ENCODE measurements at regions not wholly inside any gene's neighbourhood (a gene's known extent, or its start where the extent isn't known, plus 50 kb on each side); places are given as distances from the start of the nearest gene placed in this dataset.

DNA sequence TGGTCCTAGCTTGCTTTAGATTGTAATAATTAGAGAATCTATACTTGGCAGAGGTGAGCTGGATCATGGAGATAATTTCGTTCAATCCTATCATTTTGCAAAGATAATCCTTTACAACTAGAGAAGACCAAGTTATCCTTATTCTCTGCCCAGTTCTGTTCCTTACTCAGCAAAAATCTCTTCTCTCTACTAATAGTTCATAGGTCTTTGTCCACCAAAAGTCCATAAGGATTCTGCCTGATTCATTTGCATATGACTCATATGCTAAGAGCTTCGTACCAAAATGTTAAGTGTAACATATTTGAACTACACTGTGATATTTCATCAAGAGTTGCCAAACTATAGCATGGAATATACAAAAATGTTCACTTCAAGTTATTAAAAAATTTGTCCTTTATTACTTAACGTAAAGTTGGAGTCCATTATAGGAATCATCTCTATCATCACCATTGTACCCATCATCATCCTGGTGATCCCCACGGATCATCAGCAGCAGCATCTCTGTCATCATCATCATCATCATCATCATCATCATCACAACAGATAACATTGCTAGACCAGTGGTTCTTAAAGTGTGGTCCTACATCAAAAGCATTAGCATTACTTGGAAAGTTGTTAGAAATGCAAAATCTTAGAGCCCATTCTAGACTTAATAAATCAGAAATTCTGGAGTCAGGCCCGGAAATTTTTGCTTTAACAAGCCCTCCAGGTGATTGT is 463.0 kb downstream of the DHX35 start:
- DNase-seq (ENCODE audit: low read depth in 2 of 2) = no peak

DNA sequence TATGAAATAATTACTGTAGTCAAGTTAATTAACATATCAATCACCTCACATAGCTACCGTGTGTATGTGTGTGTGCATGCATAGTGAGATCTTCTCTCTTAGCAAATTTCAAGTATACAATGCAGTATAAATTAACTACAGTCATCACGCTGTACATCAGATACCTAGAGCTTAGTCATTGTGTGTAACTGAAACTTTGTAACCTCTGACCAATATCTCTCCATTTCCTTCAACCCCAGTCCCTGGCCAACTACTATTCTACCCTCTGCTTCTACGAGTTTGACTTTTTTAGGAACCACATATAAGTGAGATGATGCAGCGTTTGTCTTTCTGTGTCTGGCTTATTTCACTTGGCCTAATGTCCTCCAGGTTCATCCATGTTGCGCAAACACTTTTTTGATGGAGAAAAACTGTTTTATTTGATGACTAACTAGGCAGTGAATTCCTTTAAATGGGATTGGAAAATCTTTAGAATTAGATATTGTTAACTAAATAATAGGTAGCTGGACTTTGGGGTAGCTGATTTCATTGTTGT is 459.5 kb downstream of the DHX35 start:
- DNase-seq (ENCODE audit: low read depth in 2 of 2) = no peak

DNA sequence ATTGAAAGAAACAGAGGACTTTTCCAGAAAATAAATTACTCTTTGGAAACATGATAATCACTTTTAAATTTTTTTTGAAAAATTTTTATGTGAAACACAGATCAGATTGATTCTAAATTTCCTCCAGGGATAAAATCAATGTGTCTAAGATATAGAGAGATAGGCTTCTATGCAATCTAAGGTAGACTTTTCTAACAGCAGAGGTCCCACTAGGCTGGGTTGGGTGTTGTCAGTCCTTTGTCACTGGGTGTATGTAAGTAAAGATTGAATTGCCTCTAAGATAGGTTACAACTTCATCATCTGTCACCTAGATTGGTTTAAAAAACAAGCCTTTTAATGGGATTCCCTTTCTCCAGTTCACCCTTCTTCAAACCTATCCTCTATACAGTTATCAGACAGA is 449.9 kb downstream of the DHX35 start:
- no peak for DNase-seq (ENCODE audit: low read depth in 2 of 2)

DNA sequence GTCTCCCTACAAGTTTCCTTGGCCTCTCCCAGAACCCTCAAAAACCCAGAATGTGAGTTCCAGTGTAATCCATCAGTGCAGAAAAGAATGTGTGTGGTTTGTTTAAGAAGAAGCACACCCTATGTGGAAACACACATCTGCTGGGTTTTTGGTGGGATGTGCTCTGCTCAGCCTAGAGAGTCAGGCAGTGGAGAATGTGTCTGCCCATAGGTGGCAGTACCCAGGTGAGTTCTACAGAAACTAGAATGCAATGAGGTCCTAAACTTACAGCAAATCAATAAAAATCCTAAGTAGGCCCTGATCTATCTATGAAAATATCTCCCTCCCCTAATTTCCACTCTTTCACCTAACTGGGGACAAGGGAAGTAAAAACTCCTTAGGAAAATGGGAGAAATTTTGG is 437.3 kb downstream of the DHX35 start:
- DNase-seq (ENCODE audit: low read depth in 2 of 2) = no peak

DNA sequence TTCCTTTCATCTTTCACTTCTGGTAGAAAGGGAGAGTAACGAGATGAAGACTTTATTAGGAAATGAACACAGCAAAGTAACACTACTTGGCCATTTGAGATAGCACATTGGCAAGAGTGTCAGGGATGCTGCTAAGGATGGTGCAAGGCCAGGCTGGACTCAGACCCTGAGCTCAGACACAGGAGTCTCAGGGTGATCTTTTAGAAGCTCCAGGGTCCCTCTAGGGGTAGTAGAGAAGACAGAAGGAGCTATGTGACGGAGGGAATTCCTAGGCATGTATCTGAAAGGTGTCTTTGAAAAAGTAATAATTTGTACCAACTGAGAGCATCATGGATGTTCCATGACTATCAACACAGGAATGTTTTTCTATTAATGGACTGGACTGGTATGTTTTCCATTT is 436.5 kb downstream of the DHX35 start:
- DNase-seq (ENCODE audit: low read depth in 2 of 2) = no peak

DNA sequence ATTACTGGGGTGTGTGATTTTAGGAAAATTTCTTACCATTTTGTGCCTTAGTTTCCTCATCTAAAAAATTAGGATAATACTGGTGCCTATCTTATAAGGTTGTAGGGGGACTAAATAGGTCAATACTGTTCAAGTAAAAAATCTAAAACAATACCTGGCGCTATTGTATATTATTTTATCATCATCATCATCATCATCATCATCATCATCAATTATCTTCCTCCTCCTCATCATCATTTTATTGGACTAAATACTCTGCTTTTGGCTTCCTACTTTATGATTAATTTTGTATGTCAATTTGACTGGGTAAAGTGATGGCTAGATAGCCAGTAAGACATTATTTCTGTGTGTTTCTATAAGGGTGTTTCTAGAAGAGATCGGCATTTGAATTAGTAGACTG is 435.5 kb downstream of the DHX35 start:
- no peak for DNase-seq (ENCODE audit: low read depth in 2 of 2)

DNA sequence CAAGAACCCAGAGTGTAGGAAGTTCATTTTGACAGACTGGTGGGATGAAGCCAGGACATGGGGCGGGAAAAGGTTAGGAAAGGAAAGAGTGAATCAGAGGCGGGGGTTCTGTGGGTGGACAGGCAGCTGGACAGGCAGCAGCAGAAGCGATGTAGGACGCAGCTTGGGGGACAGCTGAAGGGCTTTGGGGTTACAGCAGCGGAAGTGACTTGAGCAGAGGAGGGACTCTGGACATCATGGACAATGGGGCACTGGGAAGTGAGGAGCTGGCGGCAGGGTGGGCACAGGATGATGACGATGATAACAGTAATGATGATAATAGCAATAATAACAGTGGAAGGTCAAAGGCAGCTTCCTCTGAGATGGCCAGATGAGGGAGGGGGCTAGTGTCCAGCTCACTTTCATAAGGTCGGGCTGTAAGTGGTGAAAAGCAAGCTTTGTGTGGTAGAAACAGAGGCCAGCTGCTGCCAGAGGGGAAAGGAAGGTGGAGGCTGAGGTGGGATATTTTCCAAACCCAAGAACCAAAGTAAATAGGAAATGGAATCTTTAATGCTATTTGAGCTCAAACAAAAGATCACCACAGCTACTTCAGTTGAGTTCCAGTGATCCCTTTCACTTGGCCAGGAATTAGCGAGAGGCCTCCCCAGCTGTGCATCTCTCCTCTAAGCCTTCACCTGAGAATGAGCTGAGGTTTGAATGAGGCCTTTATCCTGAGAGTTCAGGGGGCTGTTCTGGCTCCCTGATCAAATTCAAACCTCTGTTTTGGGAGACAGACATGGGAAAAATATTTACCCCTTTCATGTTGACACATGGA is 433.5 kb downstream of the DHX35 start:
- DNase-seq (ENCODE audit: low read depth in 2 of 2) = no peak

DNA sequence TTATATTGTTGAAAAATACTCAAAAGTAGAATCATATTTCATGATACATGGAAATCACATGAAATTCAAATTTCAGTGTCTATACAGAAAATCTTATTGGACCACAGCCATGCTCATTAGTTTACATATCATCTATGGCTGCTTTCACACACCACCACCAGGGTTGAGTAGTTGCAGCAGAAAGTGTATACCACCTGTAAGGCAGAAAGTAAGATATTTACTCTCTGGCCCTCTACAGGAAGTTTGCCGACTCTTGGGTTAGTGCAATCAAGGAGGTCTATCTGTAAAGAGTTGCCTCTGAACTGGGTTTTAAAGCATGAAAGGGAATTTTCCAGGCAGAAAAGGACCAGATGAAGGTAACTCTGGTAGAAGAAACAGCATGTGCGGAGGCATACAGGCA is 432.3 kb downstream of the DHX35 start:
- DNase-seq (ENCODE audit: low read depth in 2 of 2) = no peak

DNA sequence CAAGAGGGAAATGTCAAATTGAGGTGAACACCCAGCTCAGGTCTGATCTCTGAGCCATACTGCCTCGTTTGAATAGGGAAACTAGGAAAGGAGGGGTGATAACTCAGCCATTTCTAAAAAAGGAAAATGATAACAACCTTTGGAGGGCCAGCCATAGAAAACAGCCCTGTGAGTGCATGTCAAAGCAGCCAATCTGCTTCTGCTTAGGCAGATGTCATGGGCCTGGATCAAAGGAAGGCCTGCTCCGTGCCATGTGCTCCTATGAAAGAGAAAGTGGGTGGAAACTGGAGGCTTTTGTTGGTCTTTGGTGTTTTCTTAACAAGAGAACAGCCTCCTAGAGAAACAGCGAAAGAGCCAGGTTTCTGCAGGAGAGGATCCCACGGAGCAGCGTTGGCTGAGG is 428.0 kb downstream of the DHX35 start:
- DNase-seq (ENCODE audit: low read depth in 2 of 2) = no peak

DNA sequence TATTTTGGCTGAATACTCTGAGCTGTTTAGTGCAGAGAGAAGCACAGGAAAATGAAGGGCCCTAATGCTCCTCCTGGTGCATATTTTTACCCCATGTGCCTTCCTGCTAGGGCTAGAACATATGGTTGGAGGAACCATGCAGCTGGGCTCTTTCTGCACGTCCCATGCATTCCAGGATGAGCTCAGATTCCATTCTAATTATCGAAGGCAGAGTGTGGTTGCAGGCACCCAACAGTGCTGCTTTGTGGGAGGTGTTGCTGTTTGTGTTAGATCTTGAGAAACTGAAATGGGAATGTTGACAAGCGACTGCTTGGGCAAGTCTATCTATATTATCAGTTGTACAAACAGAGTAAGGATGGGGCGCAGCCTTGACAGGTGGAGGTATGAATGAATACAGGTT is 419.5 kb downstream of the DHX35 start:
- no peak for DNase-seq (ENCODE audit: low read depth in 2 of 2)

DNA sequence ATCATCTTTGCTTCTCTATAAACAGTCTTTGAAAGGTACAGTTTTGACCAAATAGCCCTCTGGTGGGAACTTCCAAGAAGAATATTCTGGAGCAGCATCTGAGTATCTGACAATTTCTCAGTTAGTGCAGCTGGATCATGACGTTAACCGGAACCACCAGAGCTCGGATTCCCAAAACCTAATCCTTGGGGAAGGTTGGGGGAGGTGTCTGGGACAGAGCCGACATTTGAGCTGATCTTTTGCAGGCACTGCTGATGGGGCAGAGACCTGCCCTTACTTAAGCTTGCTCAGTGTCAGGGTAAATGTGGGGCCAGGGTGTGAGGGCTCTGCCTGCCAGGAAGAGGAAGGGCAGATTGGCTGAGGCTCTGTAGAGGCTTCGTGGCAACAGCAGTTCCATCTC is 416.6 kb downstream of the DHX35 start:
- no peak for DNase-seq (ENCODE audit: low read depth in 2 of 2)

DNA sequence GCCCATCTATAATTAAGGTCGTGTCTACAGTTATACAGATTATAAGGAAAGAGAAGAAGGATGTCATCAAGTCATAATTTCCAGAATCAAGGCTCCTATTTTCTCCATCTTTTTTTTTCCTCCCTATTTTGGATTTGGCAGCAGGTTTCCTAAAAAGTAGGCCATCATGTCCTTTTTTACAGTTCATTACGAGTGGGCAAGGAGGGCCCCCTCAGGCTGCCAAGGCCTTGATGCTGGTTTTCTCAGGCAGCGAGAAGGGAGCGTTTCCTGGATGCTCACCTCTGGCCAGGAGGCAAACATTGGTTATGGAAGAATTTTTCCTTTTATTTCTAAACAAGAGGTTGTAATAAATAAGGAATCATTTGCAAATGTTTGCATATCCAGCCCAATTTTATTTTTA is 414.6 kb downstream of the DHX35 start:
- no peak for DNase-seq (ENCODE audit: low read depth in 2 of 2)

DNA sequence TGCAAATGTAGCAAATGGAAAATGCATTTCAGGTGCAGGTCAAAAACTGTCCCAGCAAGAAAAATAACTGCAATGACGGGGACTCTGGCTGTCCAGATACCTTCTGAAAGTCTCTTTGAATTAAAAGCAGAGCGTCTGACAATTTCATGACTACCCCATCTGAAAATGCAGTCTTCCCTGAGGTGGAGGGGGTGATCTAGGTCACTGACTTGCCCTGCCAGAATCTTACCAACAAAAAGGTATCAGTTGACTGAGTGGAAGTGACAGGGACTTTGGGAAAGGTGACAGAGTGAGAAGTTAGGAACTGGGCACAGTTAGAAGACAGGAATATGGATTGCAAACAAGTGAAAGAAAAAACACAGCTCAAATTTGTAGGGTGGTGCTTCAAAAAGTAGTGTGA is 402.2 kb downstream of the DHX35 start:
- DNase-seq (ENCODE audit: low read depth in 2 of 2) = no peak

DNA sequence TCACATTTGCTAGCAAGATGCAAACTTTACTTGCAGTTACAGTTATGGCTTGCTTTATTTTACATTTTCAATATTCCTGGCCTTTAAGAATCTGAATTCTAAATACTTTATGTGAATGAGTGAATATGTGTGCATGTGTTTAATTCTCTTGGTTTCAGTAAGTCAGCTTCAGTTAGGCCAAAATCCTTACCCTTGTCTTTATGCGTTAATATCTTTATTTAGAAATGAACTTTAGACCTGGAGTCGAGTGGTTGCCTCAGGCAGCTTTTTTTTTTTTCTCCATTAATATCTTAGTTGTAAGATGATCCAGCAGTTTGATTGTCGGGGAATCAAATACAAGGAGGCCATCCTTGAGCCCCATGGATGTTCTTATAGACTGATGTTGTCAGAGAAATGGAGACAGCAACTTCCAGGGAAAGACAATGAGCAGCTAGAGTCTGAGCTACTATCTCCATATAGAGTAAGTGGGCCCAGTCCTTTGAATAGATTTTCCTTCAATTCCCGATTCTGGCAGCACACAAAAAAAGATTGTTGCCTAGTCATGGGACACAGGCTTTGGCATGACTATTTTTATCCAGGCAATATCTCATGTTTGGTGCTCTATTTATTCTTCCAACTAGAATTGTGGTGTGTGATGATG is 398.0 kb downstream of the DHX35 start:
- DNase-seq (ENCODE audit: low read depth in 2 of 2) = no peak

DNA sequence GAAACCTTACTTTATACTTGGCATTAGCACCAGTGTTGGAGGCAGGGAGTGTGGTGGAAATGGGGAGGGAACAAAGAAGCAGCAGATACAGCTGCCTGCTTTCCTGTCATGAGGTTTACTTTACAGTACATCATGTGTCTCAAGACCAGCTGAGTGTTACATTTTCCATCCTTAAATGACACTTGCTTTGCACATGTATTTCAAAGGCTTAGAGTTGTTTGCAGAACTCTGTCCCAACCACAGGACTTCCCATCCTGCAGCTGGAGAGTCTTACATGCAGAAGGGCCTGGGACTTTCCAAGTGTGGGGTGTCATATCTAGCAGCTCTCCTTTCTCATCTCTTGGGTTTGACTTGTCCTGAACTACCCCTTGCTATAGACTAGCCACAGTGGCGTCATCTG is 395.9 kb downstream of the DHX35 start:
- no peak for DNase-seq (ENCODE audit: low read depth in 2 of 2)

DNA sequence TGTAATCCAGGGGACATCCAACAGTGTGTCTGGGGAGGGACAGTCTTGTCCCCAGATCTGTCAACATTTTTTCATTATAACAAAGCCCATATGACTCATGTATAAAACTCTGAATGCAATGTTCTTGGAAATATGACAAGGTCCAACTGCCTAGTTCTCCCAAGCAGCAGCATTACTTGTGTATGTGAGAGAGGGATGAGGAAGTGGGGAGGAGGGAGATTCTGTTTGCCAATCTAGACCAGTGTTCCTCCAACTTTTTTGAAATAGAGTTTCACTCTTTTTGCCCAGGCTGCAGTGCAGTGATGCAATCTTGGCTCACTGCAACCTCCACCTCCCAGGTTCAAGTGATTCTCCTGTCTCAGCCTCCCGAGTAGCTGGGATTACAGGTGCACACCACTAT is 394.8 kb downstream of the DHX35 start:
- no peak for DNase-seq (ENCODE audit: low read depth in 2 of 2)

DNA sequence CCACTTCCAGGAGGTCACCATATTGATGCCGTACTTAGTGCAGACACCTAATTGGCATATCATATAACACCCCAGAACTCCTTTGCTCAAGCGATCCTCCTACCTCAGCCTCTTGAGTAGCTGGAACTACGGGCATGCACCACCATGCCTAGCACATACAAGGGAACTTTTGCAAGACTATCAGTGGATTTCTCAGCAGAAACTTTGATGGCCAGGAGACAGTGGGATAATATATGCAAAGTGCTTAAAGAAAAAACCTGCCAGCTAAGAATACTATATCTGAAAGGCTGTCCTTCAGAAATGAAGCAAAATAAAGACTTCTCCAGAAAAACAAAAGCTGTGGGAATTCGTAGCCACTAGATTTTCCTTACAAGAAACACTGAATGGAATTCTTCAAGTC is 387.1 kb downstream of the DHX35 start:
- no peak for DNase-seq (ENCODE audit: low read depth in 2 of 2)

DNA sequence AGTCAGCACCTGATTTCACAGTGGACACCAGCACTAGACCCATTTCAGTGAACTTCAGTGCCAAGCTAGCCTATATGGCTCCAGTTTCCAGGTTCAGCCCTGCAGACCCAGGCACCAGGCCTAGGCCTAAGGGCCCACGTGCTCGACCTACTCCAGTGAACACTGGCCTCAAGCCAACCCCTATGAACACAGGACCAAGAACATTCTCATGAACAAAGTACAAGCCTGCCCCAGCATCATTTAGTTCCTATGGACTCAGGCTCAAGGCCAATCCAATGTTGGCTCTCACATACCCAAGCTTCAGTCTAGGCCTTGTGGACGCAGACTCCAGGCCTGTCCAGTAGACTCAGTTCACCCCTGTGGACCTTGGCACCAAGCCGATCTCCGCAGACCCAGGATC is 385.5 kb downstream of the DHX35 start:
- DNase-seq (ENCODE audit: low read depth in 2 of 2) = no peak

DNA sequence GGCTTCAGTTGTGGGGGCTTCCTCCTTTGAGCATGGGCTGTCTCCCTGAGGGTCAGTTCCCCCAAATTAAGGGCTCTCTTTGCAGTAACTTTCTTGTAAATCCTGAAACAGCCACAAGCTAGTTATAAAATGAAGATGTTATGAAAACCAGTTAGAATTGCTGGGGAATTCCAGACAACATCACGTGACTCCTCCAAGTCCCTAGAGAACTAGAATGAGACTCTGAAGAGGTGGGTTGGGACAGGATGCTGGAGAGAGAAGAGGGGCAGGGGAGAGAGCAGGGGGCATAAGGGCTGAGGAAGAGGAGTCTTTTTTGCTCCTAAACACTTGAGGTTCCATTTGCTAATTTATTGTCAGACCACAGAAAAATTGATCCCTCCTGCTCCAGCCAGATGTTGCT is 380.3 kb downstream of the DHX35 start:
- no peak for DNase-seq (ENCODE audit: low read depth in 2 of 2)

DNA sequence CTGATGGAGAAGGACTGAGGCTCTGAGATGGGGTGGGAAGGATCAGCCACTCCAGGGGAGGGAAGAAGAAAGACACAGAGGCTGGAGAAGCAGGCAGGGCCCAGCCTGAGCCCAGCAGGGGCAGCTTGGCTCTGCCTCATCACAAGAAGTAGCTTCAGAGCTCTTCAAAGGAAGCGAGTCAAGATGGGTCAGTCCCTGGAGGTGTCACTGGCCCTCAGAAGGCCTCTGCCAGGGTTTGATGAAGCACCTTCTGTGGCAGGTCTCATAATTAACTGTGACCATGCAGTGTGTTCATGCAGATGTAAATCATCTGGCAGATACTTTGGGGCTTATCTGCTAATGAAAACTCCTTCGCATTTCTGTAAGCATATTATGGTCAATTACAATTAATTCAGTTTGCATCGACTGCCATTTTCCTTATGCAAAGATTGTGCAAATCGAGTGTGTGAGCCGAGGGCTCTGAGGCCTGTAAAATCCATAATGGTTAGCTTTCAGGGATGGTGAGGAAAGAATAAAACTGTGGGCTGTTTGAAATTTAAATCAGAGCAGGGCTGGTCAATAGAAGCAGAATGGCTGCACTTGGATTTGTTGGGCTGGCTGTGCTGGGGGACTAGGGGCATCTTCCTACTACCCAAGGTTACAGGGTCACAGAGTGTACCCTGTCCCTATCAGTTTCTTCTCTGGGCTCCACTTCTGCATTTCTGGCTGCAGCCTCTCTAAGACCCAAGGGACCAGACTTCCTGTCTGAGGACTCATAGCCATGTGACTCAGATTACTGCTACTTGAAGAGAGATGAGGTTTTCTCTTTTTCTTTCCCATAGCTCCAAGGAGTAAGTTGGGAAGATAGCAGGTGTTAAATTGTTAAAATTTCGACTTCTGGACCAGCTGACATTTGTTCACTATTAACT is 376.6 kb downstream of the DHX35 start:
- no peak for DNase-seq (ENCODE audit: low read depth in 2 of 2)

DNA sequence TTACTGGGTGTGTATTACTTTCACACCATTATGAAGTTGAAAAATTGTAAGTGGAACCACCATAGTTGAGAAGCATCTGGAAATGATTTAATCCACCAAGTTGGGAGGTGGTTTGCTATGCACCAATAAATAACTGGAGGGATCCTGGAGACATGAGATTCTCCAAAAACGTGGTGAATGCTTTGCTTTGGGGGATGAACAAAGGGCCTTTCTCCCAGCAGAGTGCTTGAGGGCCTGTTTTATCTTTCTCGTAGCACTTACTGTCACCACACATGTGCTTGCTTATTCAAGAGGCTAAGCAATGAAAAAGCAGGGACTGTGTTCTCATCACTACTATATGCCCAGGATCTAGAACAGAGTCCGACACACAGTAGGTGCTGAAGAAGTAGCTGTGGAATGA is 371.1 kb downstream of the DHX35 start:
- DNase-seq (ENCODE audit: low read depth in 2 of 2) = no peak

DNA sequence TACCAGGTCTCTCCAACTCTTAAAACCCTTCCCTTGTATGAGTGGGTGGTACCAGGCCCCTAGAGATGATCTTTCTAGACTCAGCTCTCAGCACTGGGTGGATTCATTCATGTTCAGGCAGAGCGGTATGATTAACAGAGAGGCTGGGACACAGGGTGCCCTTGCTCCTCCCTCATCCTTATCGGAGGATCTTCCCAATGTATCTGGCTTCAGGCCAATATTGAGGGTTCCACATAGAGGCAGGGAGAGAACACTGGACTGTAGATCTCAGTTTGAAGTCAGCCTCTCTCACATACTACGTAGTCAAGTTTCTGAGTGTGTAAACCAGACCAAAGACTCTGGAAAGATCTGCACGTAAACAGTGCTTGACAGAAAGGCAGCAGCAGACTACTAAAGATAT is 366.2 kb downstream of the DHX35 start:
- no peak for DNase-seq (ENCODE audit: low read depth in 2 of 2)

All from stimulated activated CD8-positive, alpha-beta memory T cell treated with anti-CD3 and anti-CD28 coated beads, Interleukin-2, amount 100 ng/mL, for 48 hours (primary cell).